ENCODE measurements at regions not wholly inside any gene's neighbourhood (a gene's known extent, or its start where the extent isn't known, plus 50 kb on each side); places are given as distances from the start of the nearest gene placed in this dataset.

- POLR2A ChIA-PET: no interaction called here
- no TSS peak for BruUV-seq (replicated peaks)
- DNase-seq (ENCODE audit: extremely low read depth in 1 of 4, low spot score in 3 of 4) (no peak), ATAC-seq (no peak), FAIRE-seq (no peak)
- Histone ChIP-seq H3K4me3 (no peak overlapping the region), H3K9ac (ENCODE audit: insufficient read depth in 1 of 2, low read depth in 2 of 2, low read length in 2 of 2) (no peak overlapping the region), H3K4me1 (replicated peaks in 1 of 2; ENCODE audit: control insufficient read depth in 2 of 2, insufficient read depth in 2 of 2, low read length in 2 of 2) (no peaks in the 10 kb centered on the region), H3K36me3 (ENCODE audit: control insufficient read depth, insufficient read depth, low read length) (no peaks in the 10 kb centered on the region), H3K4me2 (ENCODE audit: insufficient read depth, low read length) (no peak overlapping the region), H2AFZ (ENCODE audit: low read depth, low read length) (no peak overlapping the region), H3K9me3 (replicated peaks; ENCODE audit: control insufficient read depth, insufficient read depth, low read depth, low read length) (no peaks in the 10 kb centered on the region; the same call in 1 of the 2 replicates), H3K27ac (ENCODE audit: extremely low read depth, low read depth, low read length) (no peak overlapping the region), H4K20me1 (replicated peaks; ENCODE audit: control insufficient read depth, insufficient read depth, low read length) (no peaks in the 10 kb centered on the region), H3K27me3 (ENCODE audit: control insufficient read depth in 2 of 2, insufficient read depth in 2 of 2, low read length in 2 of 2) (no peaks in the 10 kb centered on the region), H3K9me1 (ENCODE audit: control insufficient read depth, insufficient read depth, low read length) (no peaks in the 10 kb centered on the region), H3K79me2 (ENCODE audit: control insufficient read depth, insufficient read depth, low read length) (no peaks in the 10 kb centered on the region)
- WGBS (ENCODE audit: insufficient coverage, low coverage, missing lambda C conversion rate): under 1% methylated on average over 6 of the region's 6 CpGs
- intact Hi-C loops (cut with micrococcal nuclease) (no loop called here), in situ Hi-C loops (cut with MboI) (no loop called here)
- CTCF ChIA-PET (ENCODE audit: low intra/inter-chr PET ratio): no interaction called here
- TF ChIP-seq HMG20B (CRISPR knock-in tag; IDR thresholded peaks at IDR 0.05): no peak
- TF ChIP-seq ZNF143 (CRISPR knock-in tag; IDR thresholded peaks at IDR 0.05): no peak
- no peak for TF ChIP-seq SAFB2 (IDR thresholded peaks at IDR 0.05; ENCODE audit: borderline replicate concordance, low read depth, low read length, severe bottlenecking)
- no peak for TF ChIP-seq MTA3 (IDR thresholded peaks at IDR 0.05; ENCODE audit: borderline replicate concordance)
- TF ChIP-seq ZNF280B (CRISPR knock-in tag; IDR thresholded peaks at IDR 0.05): no peak
- TF ChIP-seq ZFP1 (CRISPR knock-in tag; IDR thresholded peaks at IDR 0.05): no peak
- no peak for TF ChIP-seq ETV5 (CRISPR knock-in tag; IDR thresholded peaks at IDR 0.05; ENCODE audit: low read depth)
- TF ChIP-seq HNRNPK (IDR thresholded peaks at IDR 0.05; ENCODE audit: low read depth, low read length, poor library complexity, severe bottlenecking): no peak
- TF ChIP-seq NR3C1 (CRISPR knock-in tag; IDR thresholded peaks at IDR 0.05): no peak
- no peak for TF ChIP-seq SRSF9 (IDR thresholded peaks at IDR 0.05; ENCODE audit: borderline replicate concordance, low read depth, low read length)
These were observed 542.0 kb downstream of the NUF2 start for GRCh38 chr1:163863731-163864130.

All from K562 (cell line).